DND-41 (cell line): ENCODE measurements at regions not wholly inside any gene's neighbourhood (a gene's known extent, or its start where the extent isn't known, plus 50 kb on each side); places are given as distances from the start of the nearest gene placed in this dataset.

Experiments
- ATAC-seq: fragments of 200-7000 bp; cut with Tn5 transposase; 3 replicates; pipeline ENCODE4 v1.9.1; 2021; ENCODE audit warnings: low read depth; ENCODE audit not compliant: insufficient read depth
- DNase-seq: peaks from one replicate; pipeline ENCODE4 v3.0.0-alpha.2; 2020
- H2AFZ ChIP-seq: 2 replicates; pipeline ENCODE4 v1.6.0; 2012; ENCODE audit warnings: low read depth, low read length
- H3K27ac ChIP-seq: 2 replicates; pipeline ENCODE4 v1.5.1; 2012; ENCODE audit warnings: low read length, inconsistent platforms
- H3K27me3 ChIP-seq: fragments of 200-600 bp; sonication (generic); 2 replicates; pipeline ENCODE4 v1.6.0; 2012; ENCODE audit warnings: low read length, mild to moderate bottlenecking, inconsistent platforms; ENCODE audit not compliant: insufficient read depth, poor library complexity
- H3K36me3 ChIP-seq: 2 replicates; pipeline ENCODE4 v1.5.1; 2012; ENCODE audit warnings: low read length, inconsistent platforms; ENCODE audit not compliant: insufficient read depth
- H3K4me1 ChIP-seq: 2 replicates; pipeline ENCODE4 v1.5.1; 2012; ENCODE audit warnings: mild to moderate bottlenecking, low read length; ENCODE audit not compliant: insufficient read depth
- H3K4me2 ChIP-seq: 2 replicates; pipeline ENCODE4 v1.6.0; 2012; ENCODE audit warnings: mild to moderate bottlenecking, moderate library complexity, low read length, inconsistent platforms; ENCODE audit not compliant: insufficient read depth
- H3K4me3 ChIP-seq, 2 experiments: fragments of 200-600 bp in 1 of 2; shearing (Covaris generic) in 1 of 2; 2 replicates each; pipeline ENCODE4 v1.5.1; 2012 to 2016; ENCODE audit warnings: inconsistent platforms in 2 of 2, low read length in 2 of 2, mild to moderate bottlenecking in 2 of 2, low read depth in 1 of 2, moderate library complexity in 1 of 2
- H3K79me2 ChIP-seq: 2 replicates; pipeline ENCODE4 v1.6.0; 2012; ENCODE audit warnings: low read length, inconsistent platforms; ENCODE audit not compliant: insufficient read depth
- H3K9ac ChIP-seq: 2 replicates; pipeline ENCODE4 v1.6.0; 2012; ENCODE audit warnings: low read depth, mild to moderate bottlenecking, inconsistent platforms, low read length, moderate library complexity
- H3K9me3 ChIP-seq: 2 replicates; pipeline ENCODE4 v1.5.1; 2012; ENCODE audit warnings: low read length, moderate library complexity, mild to moderate bottlenecking, inconsistent platforms; ENCODE audit not compliant: insufficient read depth, severe bottlenecking
- H4K20me1 ChIP-seq: 2 replicates; pipeline ENCODE4 v1.6.0; 2012; ENCODE audit warnings: low read length; ENCODE audit not compliant: insufficient read depth
- CTCF ChIP-seq: IDR thresholded peaks from 2 replicates; pipeline ENCODE4 v1.5.1; 2012; ENCODE audit warnings: borderline replicate concordance, low read length, moderate library complexity, mild to moderate bottlenecking; ENCODE audit not compliant: poor library complexity, severe bottlenecking; ENCODE audit errors: extremely low read depth
- EZH2 ChIP-seq: IDR thresholded peaks from 3 replicates; pipeline ENCODE4 v1.6.1; 2012; ENCODE audit warnings: borderline replicate concordance, low read depth, mild to moderate bottlenecking, moderate library complexity, low read length, inconsistent platforms; ENCODE audit not compliant: severe bottlenecking

- DNase-seq (no peak), ATAC-seq (no peak)
- Histone ChIP-seq H3K27me3 (no peaks in the 10 kb centered on the region), H3K79me2 (no peaks in the 10 kb centered on the region), H3K4me2 (no peak overlapping the region), H2AFZ (no peak overlapping the region), H3K4me1 (no peaks in the 10 kb centered on the region), H3K9ac (no peak overlapping the region), H3K9me3 (peaks cover 11% of the 10 kb centered on the region), H3K36me3 (no peaks in the 10 kb centered on the region), H4K20me1 (no peaks in the 10 kb centered on the region), H3K4me3 (no peak overlapping the region), H3K27ac (no peak overlapping the region)
- TF ChIP-seq EZH2 (no peak), CTCF (no peak)
Observed at GRCh38 chr3:71857956-71858355, 73.0 kb upstream of the PROK2 start.

GRCh38 chr3:71854706-71855105 lies 69.8 kb upstream of the PROK2 start:
- TF ChIP-seq CTCF (no peak), EZH2 (no peak)
- Histone ChIP-seq H3K79me2 (no peaks in the 10 kb centered on the region), H3K27ac (no peak overlapping the region), H2AFZ (no peak overlapping the region), H3K9me3 (no peaks in the 10 kb centered on the region), H3K36me3 (no peaks in the 10 kb centered on the region), H4K20me1 (no peaks in the 10 kb centered on the region), H3K9ac (no peak overlapping the region), H3K4me1 (no peaks in the 10 kb centered on the region), H3K4me3 (no peak overlapping the region), H3K4me2 (no peak overlapping the region), H3K27me3 (no peaks in the 10 kb centered on the region)
- ATAC-seq (no peak), DNase-seq (no peak)

- Histone ChIP-seq H3K4me1 (no peaks in the 10 kb centered on the region), H3K9me3 (no peaks in the 10 kb centered on the region), H3K9ac (no peak overlapping the region), H3K79me2 (no peaks in the 10 kb centered on the region), H3K4me3 (no peak overlapping the region), H3K4me2 (no peak overlapping the region), H3K27ac (no peak overlapping the region), H3K36me3 (no peaks in the 10 kb centered on the region), H3K27me3 (no peaks in the 10 kb centered on the region), H4K20me1 (no peaks in the 10 kb centered on the region), H2AFZ (no peak overlapping the region)
- no peak for ATAC-seq
- DNase-seq, result no peak
- TF ChIP-seq EZH2, result no peak
- no peak for TF ChIP-seq CTCF
Observed at GRCh38 chr3:71854096-71854495, 69.1 kb upstream of the PROK2 start.

GRCh38 chr3:71851878-71852277 lies 66.9 kb upstream of the PROK2 start:
- Histone ChIP-seq H3K36me3 (no peaks in the 10 kb centered on the region), H3K9me3 (no peaks in the 10 kb centered on the region), H3K4me3 (no peak overlapping the region), H4K20me1 (no peaks in the 10 kb centered on the region), H3K79me2 (no peaks in the 10 kb centered on the region), H3K27ac (no peak overlapping the region), H3K4me1 (no peaks in the 10 kb centered on the region), H3K27me3 (no peaks in the 10 kb centered on the region), H2AFZ (no peak overlapping the region), H3K9ac (no peak overlapping the region), H3K4me2 (no peak overlapping the region)
- TF ChIP-seq CTCF (no peak), EZH2 (no peak)
- no peak for DNase-seq
- no peak for ATAC-seq
